AG10803 (cell line): ENCODE measurements at regions not wholly inside any gene's neighbourhood (a gene's known extent, or its start where the extent isn't known, plus 50 kb on each side); places are given as distances from the start of the nearest gene placed in this dataset.

Source experiments
- DNase-seq: peaks from one replicate; pipeline ENCODE4 v3.0.0; 2010; ENCODE audit warnings: low read depth
- H3K4me3 ChIP-seq: 2 replicates; pipeline ENCODE4 v1.5.1; 2011; ENCODE audit warnings: mild to moderate bottlenecking, low read length, control low read depth
- CTCF ChIP-seq: conservative IDR thresholded peaks from 2 replicates; pipeline ENCODE4 v1.5.1; 2011; ENCODE audit warnings: mild to moderate bottlenecking, low read length, control low read depth, inconsistent platforms

GRCh38 chr3:72379500-72380187, 468.6 kb downstream of the SHQ1 start:
- no peak for TF ChIP-seq CTCF
- no peak overlapping the region for H3K4me3 ChIP-seq
- peak; percentile 47 for DNase-seq

- no peak overlapping the region for H3K4me3 ChIP-seq
- DNase-seq, result no peak
- no peak for TF ChIP-seq CTCF
Observed at GRCh38 chr3:72378287-72378686, 470.0 kb downstream of the SHQ1 start.

GRCh38 chr3:72376956-72377710, 471.1 kb downstream of the SHQ1 start:
- no peak for TF ChIP-seq CTCF
- no peak overlapping the region for H3K4me3 ChIP-seq
- no peak for DNase-seq

GRCh38 chr3:72375237-72376076, 472.8 kb downstream of the SHQ1 start:
- DNase-seq, result no peak
- no peak overlapping the region for H3K4me3 ChIP-seq
- TF ChIP-seq CTCF, result no peak

GRCh38 chr3:72373139-72373538, 475.1 kb downstream of the SHQ1 start:
- no peak for TF ChIP-seq CTCF
- DNase-seq, result no peak
- no peak overlapping the region for H3K4me3 ChIP-seq

- no peak for DNase-seq
- no peak for TF ChIP-seq CTCF
Observed at GRCh38 chr3:72372161-72372560, 476.1 kb downstream of the SHQ1 start.

More at GRCh38 chr3:72372161-72372560, 476.1 kb downstream of the SHQ1 start:
- no peak overlapping the region for H3K4me3 ChIP-seq
